ENCODE measurements at regions not wholly inside any gene's neighbourhood (a gene's known extent, or its start where the extent isn't known, plus 50 kb on each side); places are given as distances from the start of the nearest gene placed in this dataset.

DNA sequence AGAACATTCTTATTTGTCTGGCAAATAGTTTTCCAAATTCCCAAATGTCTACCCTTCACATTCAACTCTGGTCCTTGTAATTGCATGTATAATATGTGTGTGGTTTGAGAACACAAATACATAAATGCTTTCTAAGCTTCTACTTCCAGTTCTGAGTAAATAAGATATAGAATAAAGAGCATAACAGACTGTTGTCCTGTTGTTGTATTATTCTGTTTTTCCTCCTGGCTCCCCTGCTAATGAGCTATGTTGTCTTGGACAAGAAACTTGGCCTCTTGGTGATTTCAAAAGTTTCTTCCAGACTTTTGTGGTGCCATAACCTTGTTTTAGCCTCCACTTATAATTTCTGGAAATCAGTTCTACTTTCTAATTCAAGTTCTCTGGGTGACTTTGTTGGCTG is 75.3 kb upstream of the USP38 start:
- no peaks in the 10 kb centered on the region for H3K36me3 ChIP-seq (ENCODE audit: low read depth, missing control alignments)
- H3K4me1 ChIP-seq = no peaks in the 10 kb centered on the region
- H3K9me3 ChIP-seq = no peaks in the 10 kb centered on the region
- H3K27me3 ChIP-seq = no peaks in the 10 kb centered on the region
- H3K27ac ChIP-seq = no peak overlapping the region
- intact Hi-C loops (cut with DNase I; ENCODE audit: low total_unique reads) = no loop called here
- TF ChIP-seq, protein P1, sequence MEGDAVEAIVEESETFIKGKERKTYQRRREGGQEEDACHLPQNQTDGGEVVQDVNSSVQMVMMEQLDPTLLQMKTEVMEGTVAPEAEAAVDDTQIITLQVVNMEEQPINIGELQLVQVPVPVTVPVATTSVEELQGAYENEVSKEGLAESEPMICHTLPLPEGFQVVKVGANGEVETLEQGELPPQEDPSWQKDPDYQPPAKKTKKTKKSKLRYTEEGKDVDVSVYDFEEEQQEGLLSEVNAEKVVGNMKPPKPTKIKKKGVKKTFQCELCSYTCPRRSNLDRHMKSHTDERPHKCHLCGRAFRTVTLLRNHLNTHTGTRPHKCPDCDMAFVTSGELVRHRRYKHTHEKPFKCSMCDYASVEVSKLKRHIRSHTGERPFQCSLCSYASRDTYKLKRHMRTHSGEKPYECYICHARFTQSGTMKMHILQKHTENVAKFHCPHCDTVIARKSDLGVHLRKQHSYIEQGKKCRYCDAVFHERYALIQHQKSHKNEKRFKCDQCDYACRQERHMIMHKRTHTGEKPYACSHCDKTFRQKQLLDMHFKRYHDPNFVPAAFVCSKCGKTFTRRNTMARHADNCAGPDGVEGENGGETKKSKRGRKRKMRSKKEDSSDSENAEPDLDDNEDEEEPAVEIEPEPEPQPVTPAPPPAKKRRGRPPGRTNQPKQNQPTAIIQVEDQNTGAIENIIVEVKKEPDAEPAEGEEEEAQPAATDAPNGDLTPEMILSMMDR (IDR thresholded peaks at IDR 0.05) = no peak
- TF ChIP-seq POLR2A (IDR thresholded peaks at IDR 0.05) = no peak
- no peak overlapping the region for H3K4me3 ChIP-seq
- no peak for DNase-seq

DNA sequence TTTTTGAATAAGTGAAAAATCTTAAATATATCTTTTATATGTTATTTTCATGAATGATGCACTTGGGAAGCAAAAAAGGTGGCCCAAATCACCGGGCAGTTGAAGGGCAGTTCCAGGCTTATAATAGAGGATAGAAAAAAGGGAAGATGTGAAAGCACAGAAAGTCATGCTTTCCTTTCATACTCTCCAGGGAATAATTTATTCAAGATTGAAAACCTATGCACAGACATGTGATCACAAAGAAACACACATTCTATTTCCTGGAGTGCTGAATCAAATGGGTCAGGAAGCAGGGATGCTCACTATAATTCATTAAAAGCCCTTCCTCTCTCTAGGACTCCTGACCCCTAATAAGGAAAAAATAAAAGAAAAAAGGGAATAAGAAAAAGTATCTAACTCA is 66.1 kb upstream of the USP38 start:
- DNase-seq = no peak
- intact Hi-C loops (cut with DNase I; ENCODE audit: low total_unique reads) = no loop called here
- 86 to 92% methylated on average over 1 of the region's 1 CpG for WGBS, 2 donors

DNA sequence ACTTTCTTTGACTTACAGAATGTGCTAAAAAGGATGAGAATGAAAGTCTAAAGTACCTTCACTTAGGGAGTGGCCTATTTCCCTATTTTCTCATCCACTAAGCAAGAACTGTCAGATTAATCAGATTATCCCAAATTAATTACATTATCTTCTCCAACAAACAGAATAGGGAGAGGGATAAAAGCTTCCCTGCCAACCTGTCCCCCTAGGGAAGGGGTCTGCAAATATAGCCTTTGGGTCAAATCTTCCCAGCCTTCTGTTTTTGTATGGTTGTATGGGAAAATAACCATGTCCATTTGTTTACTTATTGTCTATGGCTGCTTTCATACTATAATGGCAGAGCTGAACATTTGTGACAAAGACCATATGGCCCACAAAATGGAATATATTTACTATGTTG is 57.1 kb upstream of the USP38 start:
- no peak overlapping the region for H3K4me3 ChIP-seq
- H3K27me3 ChIP-seq = no peaks in the 10 kb centered on the region
- intact Hi-C loops (cut with DNase I; ENCODE audit: low total_unique reads) = no loop called here
- TF ChIP-seq, protein P1 (IDR thresholded peaks at IDR 0.05) = no peak
- no peak for TF ChIP-seq POLR2A (IDR thresholded peaks at IDR 0.05)
- H3K27ac ChIP-seq = no peak overlapping the region
- no peaks in the 10 kb centered on the region for H3K9me3 ChIP-seq
- no peaks in the 10 kb centered on the region for H3K36me3 ChIP-seq (ENCODE audit: low read depth, missing control alignments)
- no peak for DNase-seq
- no peaks in the 10 kb centered on the region for H3K4me1 ChIP-seq

More for the DNA sequence above, 66.1 kb upstream of the USP38 start:
- H3K9me3 ChIP-seq = no peaks in the 10 kb centered on the region
- no peaks in the 10 kb centered on the region for H3K4me1 ChIP-seq
- no peak overlapping the region for H3K4me3 ChIP-seq
- no peaks in the 10 kb centered on the region for H3K36me3 ChIP-seq (ENCODE audit: low read depth, missing control alignments)
- no peaks in the 10 kb centered on the region for H3K27me3 ChIP-seq
- TF ChIP-seq, protein P1 (IDR thresholded peaks at IDR 0.05) = no peak
- TF ChIP-seq POLR2A (IDR thresholded peaks at IDR 0.05) = no peak
- H3K27ac ChIP-seq = no peak overlapping the region

DNA sequence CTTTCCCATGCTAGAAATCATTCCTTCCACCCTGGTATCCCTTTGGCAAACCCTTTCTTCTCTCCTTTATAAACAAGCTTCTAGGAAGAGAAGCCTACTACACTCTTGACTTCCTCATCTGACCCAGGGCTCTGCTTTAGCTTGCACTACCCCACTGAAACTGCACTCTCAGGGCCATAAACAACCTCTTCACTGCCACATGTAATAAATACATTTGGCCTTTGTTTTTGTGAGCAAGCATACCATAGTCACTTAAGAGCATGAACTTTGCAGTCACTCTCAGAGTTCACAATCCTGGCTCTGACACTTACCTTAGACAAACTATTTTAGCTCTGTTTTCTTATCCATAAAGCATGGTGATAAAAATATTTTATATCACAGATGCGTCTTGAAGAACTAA is 50.7 kb upstream of the USP38 start:
- Histone ChIP-seq H3K4me1 (no peaks in the 10 kb centered on the region), H3K27ac (no peak overlapping the region), H3K9me3 (no peaks in the 10 kb centered on the region), H3K36me3 (ENCODE audit: low read depth, missing control alignments) (no peaks in the 10 kb centered on the region), H3K4me3 (no peak overlapping the region), H3K27me3 (no peaks in the 10 kb centered on the region)
- no peak for DNase-seq
- intact Hi-C loops (cut with DNase I; ENCODE audit: low total_unique reads) = no loop called here
- 44 to 71% methylated on average over 1 of the region's 1 CpG for WGBS, 2 donors
- TF ChIP-seq, protein P1 (IDR thresholded peaks at IDR 0.05) = no peak
- no peak for TF ChIP-seq POLR2A (IDR thresholded peaks at IDR 0.05)
